SJSA1 (cell line): ENCODE measurements at regions not wholly inside any gene's neighbourhood (a gene's known extent, or its start where the extent isn't known, plus 50 kb on each side); places are given as distances from the start of the nearest gene placed in this dataset.
A peak's percentile ranks its signal among the peaks of the same experiment; 100 is the strongest.

Experiments
- DNase-seq, 2 experiments: peaks; one replicate each; pipeline ENCODE4 v3.0.0-alpha.2; 2015 to 2020; ENCODE audit warnings: low spot score in 2 of 2, low read depth in 1 of 2
- H3K27ac ChIP-seq: fragments of 250-450 bp; sonication (Bioruptor Pico); 2 replicates; pipeline ENCODE4 v1.5.1; 2020; ENCODE audit warnings: mild to moderate bottlenecking, moderate library complexity
- H3K27me3 ChIP-seq: fragments of 250-450 bp; sonication (Bioruptor Pico); replicated peaks from 2 replicates; pipeline ENCODE4 v1.5.1; 2020; ENCODE audit warnings: mild to moderate bottlenecking, moderate library complexity
- H3K36me3 ChIP-seq: fragments of 250-450 bp; sonication (Bioruptor Pico); 2 replicates; pipeline ENCODE4 v1.5.1; 2020; ENCODE audit warnings: mild to moderate bottlenecking
- H3K4me1 ChIP-seq: fragments of 250-450 bp; sonication (Bioruptor Pico); replicated peaks from 2 replicates; pipeline ENCODE4 v1.6.1; 2021; ENCODE audit warnings: mild to moderate bottlenecking
- H3K4me3 ChIP-seq: fragments of 250-450 bp; sonication (Bioruptor Pico); 2 replicates; pipeline ENCODE4 v1.5.1; 2020; ENCODE audit warnings: mild to moderate bottlenecking
- H3K9me3 ChIP-seq: fragments of 250-450 bp; sonication (Bioruptor Pico); replicated peaks from 2 replicates; pipeline ENCODE4 v1.5.1; 2020; ENCODE audit warnings: mild to moderate bottlenecking

DNA sequence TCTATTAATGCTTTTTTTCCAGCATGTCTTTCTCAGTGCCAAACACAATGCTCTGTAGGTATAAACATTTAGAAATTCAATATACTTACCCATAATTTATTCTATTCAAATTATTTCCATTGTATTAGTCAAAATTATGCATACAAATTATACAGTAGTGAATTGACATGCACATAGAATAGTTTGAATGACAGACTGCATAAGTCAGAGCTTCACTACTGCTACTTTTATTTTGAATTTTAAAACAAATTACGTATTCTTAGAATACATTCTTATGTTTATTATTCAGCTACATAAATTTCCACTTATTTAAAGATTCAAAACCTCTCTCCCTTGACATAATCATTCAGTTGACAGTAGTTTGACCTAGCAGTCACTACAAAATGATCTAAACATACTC, 808.0 kb upstream of the CCDC179 start:
- no peaks in the 10 kb centered on the region for H3K4me1 ChIP-seq
- H3K36me3 ChIP-seq, result no peaks in the 10 kb centered on the region
- no peaks in the 10 kb centered on the region for H3K9me3 ChIP-seq
- DNase-seq, result no peak
- H3K27ac ChIP-seq, result no peak overlapping the region
- H3K27me3 ChIP-seq, result no peaks in the 10 kb centered on the region
- H3K4me3 ChIP-seq, result no peak overlapping the region

DNA sequence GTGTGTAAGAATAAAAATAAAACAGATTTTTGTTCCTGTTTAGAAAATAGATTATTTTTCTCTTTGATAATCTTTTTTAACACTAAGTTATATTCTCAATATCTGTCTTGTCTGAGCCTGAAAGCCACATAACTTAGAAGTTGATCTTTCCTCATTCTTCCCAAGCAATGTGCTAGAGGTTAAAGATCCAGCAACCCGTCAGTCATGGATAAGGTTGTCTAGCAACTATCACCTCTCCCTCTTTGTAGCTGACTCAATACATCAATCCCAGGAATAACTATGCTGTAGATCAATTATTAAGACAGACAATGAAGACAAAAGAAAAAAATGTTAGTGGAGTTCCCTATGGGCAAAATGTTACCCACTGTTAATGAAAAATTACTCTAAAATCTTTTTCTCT, 813.1 kb upstream of the CCDC179 start:
- no peak overlapping the region for H3K27ac ChIP-seq
- H3K36me3 ChIP-seq, result no peaks in the 10 kb centered on the region
- H3K4me3 ChIP-seq, result no peak overlapping the region
- no peaks in the 10 kb centered on the region for H3K9me3 ChIP-seq
- DNase-seq, result no peak
- no peaks in the 10 kb centered on the region for H3K4me1 ChIP-seq
- H3K27me3 ChIP-seq, result no peaks in the 10 kb centered on the region

DNA sequence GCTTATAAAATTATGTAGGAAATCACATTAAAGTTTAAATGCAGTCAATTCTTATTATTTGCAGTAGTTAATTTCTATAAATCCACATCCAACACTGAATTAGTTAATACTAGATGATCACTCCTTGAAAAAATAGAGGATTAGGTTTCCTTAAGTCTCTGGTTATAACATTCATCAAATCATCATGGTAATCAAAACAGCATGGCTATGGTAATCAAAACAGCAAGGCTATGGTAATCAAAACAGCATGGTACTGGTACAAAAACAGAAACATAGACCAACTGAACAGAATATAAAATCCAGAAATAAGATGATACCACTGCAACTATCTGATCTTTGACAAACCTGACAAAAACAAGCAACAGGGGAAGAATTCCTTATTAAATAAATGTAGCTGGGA, 814.6 kb upstream of the CCDC179 start:
- Histone ChIP-seq H3K27ac (no peak overlapping the region), H3K4me3 (no peak overlapping the region), H3K9me3 (no peaks in the 10 kb centered on the region), H3K4me1 (no peaks in the 10 kb centered on the region), H3K36me3 (no peaks in the 10 kb centered on the region), H3K27me3 (no peaks in the 10 kb centered on the region)
- DNase-seq, result no peak

DNA sequence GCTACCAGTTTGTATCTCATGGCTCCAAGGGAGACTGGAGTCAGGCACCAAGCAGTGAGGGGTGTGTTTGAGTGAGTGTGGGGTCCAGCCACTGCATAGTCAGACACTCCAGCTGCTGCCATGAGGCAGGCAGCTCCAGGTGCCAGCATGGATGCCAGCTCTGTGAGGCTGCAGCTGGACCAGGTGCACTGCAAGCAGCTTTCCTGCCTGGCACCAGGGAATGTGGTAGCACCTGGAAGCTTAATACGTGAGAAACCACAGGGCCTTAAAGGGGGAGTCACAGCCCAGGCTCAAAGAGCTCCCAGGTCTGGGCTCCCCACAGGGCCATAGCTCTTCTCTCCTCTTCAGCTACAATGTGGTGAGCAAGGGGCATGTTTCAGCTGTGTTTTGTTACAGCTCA, 817.8 kb upstream of the LUZP2 start:
- no peak for DNase-seq
- no peaks in the 10 kb centered on the region for H3K36me3 ChIP-seq
- H3K9me3 ChIP-seq, result no peaks in the 10 kb centered on the region
- no peaks in the 10 kb centered on the region for H3K4me1 ChIP-seq
- H3K27ac ChIP-seq, result no peak overlapping the region
- no peaks in the 10 kb centered on the region for H3K27me3 ChIP-seq
- no peak overlapping the region for H3K4me3 ChIP-seq

DNA sequence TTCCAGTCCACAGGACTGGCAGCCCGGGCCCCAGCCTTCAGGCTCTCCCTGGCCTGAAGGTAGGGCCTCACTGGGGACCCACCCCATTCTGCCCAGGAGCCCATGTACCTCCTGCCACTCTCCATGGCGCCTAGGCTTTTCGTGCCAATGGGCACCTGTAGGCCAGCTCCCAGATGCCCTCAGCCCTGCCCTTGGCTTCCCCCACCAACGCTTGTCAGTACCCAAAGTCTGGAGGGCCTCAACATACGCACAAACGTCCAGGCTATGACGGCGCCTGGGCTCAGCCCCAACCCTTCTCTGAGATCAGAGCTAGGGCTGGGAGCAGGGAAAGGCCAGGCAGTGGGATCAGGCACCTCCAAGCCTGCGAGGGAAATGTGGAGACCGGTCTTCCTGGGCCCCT, 816.9 kb upstream of the LUZP2 start:
- H3K4me3 ChIP-seq, result no peak overlapping the region
- H3K36me3 ChIP-seq, result no peaks in the 10 kb centered on the region
- no peaks in the 10 kb centered on the region for H3K4me1 ChIP-seq
- no peaks in the 10 kb centered on the region for H3K9me3 ChIP-seq
- DNase-seq, result no peak
- no peaks in the 10 kb centered on the region for H3K27me3 ChIP-seq
- no peak overlapping the region for H3K27ac ChIP-seq

GRCh38 chr11:23680488-23681230, 816.2 kb upstream of the LUZP2 start:
- Histone ChIP-seq H3K9me3 (no peaks in the 10 kb centered on the region), H3K27me3 (no peaks in the 10 kb centered on the region), H3K4me1 (no peaks in the 10 kb centered on the region), H3K36me3 (no peaks in the 10 kb centered on the region), H3K4me3 (no peak overlapping the region), H3K27ac (no peak overlapping the region)
- no peak for DNase-seq

DNA sequence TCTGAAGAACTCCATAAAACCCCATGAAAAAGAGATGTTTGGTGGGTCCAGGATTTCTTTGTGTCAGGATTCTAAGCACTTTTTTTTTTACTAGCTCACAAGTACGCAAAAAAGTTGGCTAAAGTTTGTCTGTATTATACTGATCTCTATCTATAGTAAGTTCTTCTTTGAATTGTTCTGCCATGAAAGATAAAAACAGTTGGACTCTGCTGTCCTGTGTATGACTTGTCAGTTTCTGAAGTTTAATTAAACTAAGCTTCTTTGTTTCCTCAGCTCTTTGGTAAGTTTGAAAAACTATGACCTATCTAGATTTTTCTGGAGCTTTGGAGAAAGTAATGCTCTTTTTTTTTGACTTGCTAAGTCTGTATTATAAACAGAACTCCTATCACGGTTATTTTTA, 812.2 kb upstream of the LUZP2 start:
- Histone ChIP-seq H3K27ac (no peak overlapping the region), H3K4me3 (no peak overlapping the region), H3K36me3 (no peaks in the 10 kb centered on the region), H3K4me1 (no peaks in the 10 kb centered on the region; the same call in 1 of the 2 replicates), H3K27me3 (no peaks in the 10 kb centered on the region), H3K9me3 (no peaks in the 10 kb centered on the region)
- DNase-seq, result no peak

DNA sequence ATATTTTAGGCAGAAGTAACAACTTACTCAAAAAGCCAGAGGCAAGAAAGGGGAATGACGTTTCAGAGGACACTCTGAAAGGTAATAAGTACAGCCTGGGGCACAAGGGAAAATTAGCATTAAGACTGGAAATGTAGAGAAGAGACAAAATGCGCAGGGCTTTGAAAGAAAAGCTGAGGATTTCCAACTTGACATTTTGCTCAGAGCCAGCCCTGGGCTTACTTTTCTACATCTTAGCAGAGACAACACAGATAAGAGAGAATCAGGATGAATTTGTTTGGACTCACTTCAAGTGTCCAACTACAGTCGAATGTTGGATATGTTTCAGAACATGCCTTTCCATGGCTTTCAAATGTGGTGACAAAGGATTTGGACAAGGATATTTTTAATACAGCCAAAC, 808.9 kb upstream of the LUZP2 start:
- Histone ChIP-seq H3K27me3 (no peaks in the 10 kb centered on the region), H3K4me1 (no peaks in the 10 kb centered on the region; the same call in 1 of the 2 replicates), H3K36me3 (no peaks in the 10 kb centered on the region), H3K27ac (no peak overlapping the region), H3K4me3 (no peak overlapping the region), H3K9me3 (no peaks in the 10 kb centered on the region)
- DNase-seq, result no peak

GRCh38 chr11:23688411-23688810, 808.4 kb upstream of the LUZP2 start:
- no peak overlapping the region for H3K27ac ChIP-seq
- H3K27me3 ChIP-seq, result no peaks in the 10 kb centered on the region
- H3K4me1 ChIP-seq, result no peaks in the 10 kb centered on the region; the same call in 1 of the 2 replicates
- no peak for DNase-seq
- no peak overlapping the region for H3K4me3 ChIP-seq
- H3K9me3 ChIP-seq, result no peaks in the 10 kb centered on the region
- no peaks in the 10 kb centered on the region for H3K36me3 ChIP-seq

DNA sequence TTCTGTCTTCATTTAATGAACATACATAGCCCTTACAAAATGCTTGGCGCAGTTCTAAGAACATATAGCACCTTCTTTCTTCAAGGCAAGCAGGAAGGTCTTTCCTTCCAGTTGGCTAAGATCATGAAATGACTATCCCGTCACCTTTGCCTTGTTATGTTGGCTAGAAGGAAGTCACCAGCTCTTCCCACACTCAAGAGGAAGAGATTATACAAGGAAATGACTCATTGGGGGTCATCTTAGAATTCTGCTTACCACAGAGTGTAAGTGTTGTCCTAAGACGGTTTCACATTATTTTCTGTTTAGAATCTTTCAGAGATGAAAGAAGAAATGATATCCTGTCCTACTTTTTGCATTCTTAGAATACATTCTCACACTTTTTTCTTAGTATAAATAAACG, 808.0 kb upstream of the LUZP2 start:
- peak in 1 of 2 experiments; percentile 21 for DNase-seq
- H3K4me3 ChIP-seq, result no peak overlapping the region
- no peaks in the 10 kb centered on the region for H3K27me3 ChIP-seq
- no peaks in the 10 kb centered on the region; the same call in 1 of the 2 replicates for H3K4me1 ChIP-seq
- no peaks in the 10 kb centered on the region for H3K9me3 ChIP-seq
- no peaks in the 10 kb centered on the region for H3K36me3 ChIP-seq
- no peak overlapping the region for H3K27ac ChIP-seq

DNA sequence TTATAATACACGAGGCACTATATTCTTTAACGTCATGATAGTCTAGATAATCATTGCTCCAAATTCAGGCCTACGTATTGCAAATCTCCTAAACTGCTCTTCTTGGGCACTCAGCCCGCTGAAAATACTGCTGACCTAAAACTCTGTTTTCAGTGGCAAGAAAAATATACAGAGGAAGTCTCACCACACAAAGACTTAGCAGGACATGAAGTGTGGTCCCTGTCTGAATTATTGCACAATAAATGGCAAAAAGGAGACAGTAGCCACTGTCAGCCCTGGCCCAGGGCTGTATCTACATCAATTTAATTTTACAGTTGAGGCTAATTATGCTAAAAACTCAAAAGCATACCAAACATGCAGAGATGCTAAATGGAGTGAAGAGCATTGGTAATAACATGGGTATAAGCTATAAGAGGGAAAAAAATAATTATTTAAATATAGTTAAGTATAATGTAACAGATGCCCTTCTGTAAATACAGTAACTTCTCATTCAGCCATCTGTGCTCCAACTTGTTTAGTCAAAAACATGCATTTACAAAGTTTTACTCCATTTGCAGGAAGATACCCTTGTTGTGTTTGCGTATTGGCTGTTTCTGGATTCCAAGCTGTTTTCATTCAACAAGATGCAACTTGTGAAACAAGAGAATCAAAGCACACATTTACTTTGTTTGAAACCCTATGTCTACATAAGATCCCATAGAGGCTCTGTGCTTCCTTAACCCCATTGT, 800.0 kb upstream of the LUZP2 start:
- Histone ChIP-seq H3K4me3 (no peak overlapping the region), H3K27ac (no peak overlapping the region), H3K4me1 (no peaks in the 10 kb centered on the region), H3K27me3 (no peaks in the 10 kb centered on the region), H3K36me3 (no peaks in the 10 kb centered on the region), H3K9me3 (no peaks in the 10 kb centered on the region)
- DNase-seq, result no peak

- Histone ChIP-seq H3K4me1 (no peaks in the 10 kb centered on the region), H3K27ac (no peak overlapping the region), H3K4me3 (no peak overlapping the region), H3K36me3 (no peaks in the 10 kb centered on the region), H3K27me3 (no peaks in the 10 kb centered on the region), H3K9me3 (no peaks in the 10 kb centered on the region)
- no peak for DNase-seq
These were observed 792.7 kb upstream of the LUZP2 start for GRCh38 chr11:23704183-23704582.

DNA sequence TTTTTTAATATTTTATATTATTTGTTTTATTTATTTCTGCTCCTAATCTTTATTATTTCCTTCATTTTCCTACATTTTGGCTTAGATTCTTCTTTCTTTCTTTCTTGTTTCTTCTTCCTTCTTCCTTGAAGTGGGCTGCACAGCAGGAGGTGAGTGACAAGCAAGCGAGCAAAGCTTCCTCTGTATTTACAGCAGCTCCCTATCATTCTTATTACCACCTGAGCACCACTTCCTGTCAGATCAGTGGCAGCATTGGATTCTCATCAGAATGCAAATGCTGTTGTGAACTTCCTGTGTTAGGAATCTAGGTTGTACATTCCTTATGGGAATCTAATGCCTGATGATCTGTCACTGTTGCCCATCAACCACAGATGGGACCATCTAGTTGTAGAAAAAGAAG, 784.9 kb upstream of the LUZP2 start:
- H3K4me3 ChIP-seq, result no peak overlapping the region
- H3K4me1 ChIP-seq, result no peaks in the 10 kb centered on the region
- no peak for DNase-seq

GRCh38 chr11:23719016-23719415, 777.8 kb upstream of the LUZP2 start:
- Histone ChIP-seq H3K4me1 (no peaks in the 10 kb centered on the region), H3K36me3 (no peaks in the 10 kb centered on the region), H3K4me3 (no peak overlapping the region), H3K27ac (no peak overlapping the region), H3K9me3 (no peaks in the 10 kb centered on the region; the same call in 1 of the 2 replicates), H3K27me3 (no peaks in the 10 kb centered on the region)
- DNase-seq, result no peak

More for the DNA sequence above, 784.9 kb upstream of the LUZP2 start:
- Histone ChIP-seq H3K9me3 (no peaks in the 10 kb centered on the region; the same call in 1 of the 2 replicates), H3K36me3 (no peaks in the 10 kb centered on the region), H3K27ac (no peak overlapping the region), H3K27me3 (no peaks in the 10 kb centered on the region)
